Kidney (tissue), 13 donors: ENCODE measurements at regions not wholly inside any gene's neighbourhood (a gene's known extent, or its start where the extent isn't known, plus 50 kb on each side); places are given as distances from the start of the nearest gene placed in this dataset.
"Not testable (repeated sequence)": the region's sequence is repeated elsewhere in the genome, so short reads cannot be mapped to it uniquely, and the experiment has no call there.

Experiments
- DNase-seq, 5 donors: peaks; one replicate each; pipeline ENCODE4 v3.0.0-alpha.2; 2013 to 2020
- FAIRE-seq: peaks from 2 replicates; lab custom pipeline; 2012; peaks lifted over from hg19 to GRCh38; lab: Jason Lieb, UNC
- H3K27ac ChIP-seq, 2 donors: one replicate each; pipeline ENCODE4 v1.7.0; 2013; ENCODE audit warnings: low read depth in 2 of 2, low read length in 2 of 2, inconsistent platforms in 1 of 2
- H3K27me3 ChIP-seq: one replicate; pipeline ENCODE4 v1.7.1; 2013; ENCODE audit warnings: low read length, inconsistent platforms; ENCODE audit not compliant: control insufficient read depth, insufficient read depth
- H3K36me3 ChIP-seq, 3 donors: one replicate each; pipeline versions ENCODE4 v1.7.0 to v1.7.1; 2013; ENCODE audit warnings: low read length in 3 of 3, control low read depth in 1 of 3, inconsistent platforms in 1 of 3; ENCODE audit not compliant: insufficient read depth in 3 of 3, control insufficient read depth in 2 of 3
- H3K4me1 ChIP-seq, 3 donors: one replicate each; pipeline versions ENCODE4 v1.7.0 to v1.7.1; 2013; ENCODE audit warnings: low read length in 3 of 3, inconsistent platforms in 1 of 3, low read depth in 1 of 3; ENCODE audit not compliant: control insufficient read depth in 2 of 3, insufficient read depth in 2 of 3
- H3K4me3 ChIP-seq, 3 donors: one replicate each; pipeline versions ENCODE4 v1.7.0 to v1.8.1; 2013; ENCODE audit warnings: low read length in 3 of 3, control low read depth in 1 of 3, inconsistent platforms in 1 of 3
- H3K9ac ChIP-seq, 3 donors: one replicate each; pipeline versions ENCODE4 v1.7.0 to v1.7.1; 2013; ENCODE audit warnings: low read length in 3 of 3, control low read depth in 1 of 3, inconsistent platforms in 1 of 3
- H3K9me3 ChIP-seq, 3 donors: one replicate each; pipeline versions ENCODE4 v1.7.0 to v1.7.1; 2013; ENCODE audit warnings: low read length in 3 of 3, control low read depth in 1 of 3, inconsistent platforms in 1 of 3; ENCODE audit not compliant: control insufficient read depth in 2 of 3, insufficient read depth in 1 of 3
- CTCF ChIP-seq: IDR thresholded peaks from 3 replicates; pipeline ENCODE4 v1.5.1; 2012; ENCODE audit warnings: mild to moderate bottlenecking, moderate library complexity, borderline replicate concordance; ENCODE audit not compliant: insufficient read depth; ENCODE audit errors: extremely low read depth
- intact Hi-C: fragments of 100-400 bp; cut with DNase I; formaldehyde crosslinking; loops from one replicate; pipeline ENCODE4 v1.11.1; 2022
- donor health status: control.
- donor health status: control.
- donor health status: control.
- donor health status: control.
- donor health status: control.
- donor health status: DM: yes; HTN: yes; CAD: no.
- donor health status: Normal renal cell carcinoma (clear cell type).

- Histone ChIP-seq H3K9ac (no peak overlapping the region), H3K4me3 (no peak overlapping the region), H3K4me1 (no peaks in the 10 kb centered on the region), H3K9me3 (no peaks in the 10 kb centered on the region), H3K27me3 (no peaks in the 10 kb centered on the region), H3K36me3 (no peaks in the 10 kb centered on the region), H3K27ac (no peak overlapping the region)
- intact Hi-C loops = no loop called here
- no peak for FAIRE-seq
- no peak for DNase-seq
- TF ChIP-seq CTCF = no peak
These were observed 313.5 kb downstream of the SUCLA2 start for GRCh38 chr13:47687577-47687976.

GRCh38 chr13:47685156-47685555 lies 315.9 kb downstream of the SUCLA2 start:
- intact Hi-C loops, DNase-seq, H3K4me3 ChIP-seq, FAIRE-seq, H3K9ac ChIP-seq, H3K9me3 ChIP-seq, H3K27ac ChIP-seq, H3K27me3 ChIP-seq, H3K36me3 ChIP-seq, H3K4me1 ChIP-seq: not testable (repeated sequence)

- no peaks in the 10 kb centered on the region for H3K27me3 ChIP-seq
- H3K36me3 ChIP-seq = no peaks in the 10 kb centered on the region
- intact Hi-C loops = no loop called here
- no peak overlapping the region for H3K27ac ChIP-seq
- DNase-seq (no peak), FAIRE-seq (no peak)
- H3K4me1 ChIP-seq = no peaks in the 10 kb centered on the region
- no peak overlapping the region for H3K4me3 ChIP-seq
- no peaks in the 10 kb centered on the region for H3K9me3 ChIP-seq
- no peak overlapping the region for H3K9ac ChIP-seq
- no peak for TF ChIP-seq CTCF
These were observed 320.3 kb downstream of the SUCLA2 start for GRCh38 chr13:47680748-47681147.

GRCh38 chr13:47679401-47679800 lies 321.7 kb downstream of the SUCLA2 start:
- Histone ChIP-seq H3K4me3 (no peak overlapping the region), H3K9me3 (no peaks in the 10 kb centered on the region), H3K4me1 (no peaks in the 10 kb centered on the region), H3K27me3 (no peaks in the 10 kb centered on the region), H3K9ac (no peak overlapping the region), H3K36me3 (no peaks in the 10 kb centered on the region), H3K27ac (no peak overlapping the region)
- intact Hi-C loops = no loop called here
- FAIRE-seq (no peak), DNase-seq (no peak)
- no peak for TF ChIP-seq CTCF
